Heart left ventricle (tissue), 13 donors: ENCODE measurements at regions not wholly inside any gene's neighbourhood (a gene's known extent, or its start where the extent isn't known, plus 50 kb on each side); places are given as distances from the start of the nearest gene placed in this dataset.

Source experiments
- CTCF ChIP-seq, 12 donors: fragments of 200-600 bp; sonication (generic) in 4 of 12; IDR thresholded peaks; one replicate each; pipeline versions ENCODE4 v1.5.0 to v1.8.0; 2018 to 2022; ENCODE audit warnings: antibody characterized with exemption in 12 of 12, mild to moderate bottlenecking in 5 of 12
- POLR2A ChIP-seq, 2 donors: fragments of 450-650 bp; IDR thresholded peaks; one replicate each; pipeline ENCODE4 v1.6.1; 2017; ENCODE audit warnings: antibody characterized with exemption in 2 of 2, mild to moderate bottlenecking in 2 of 2, moderate library complexity in 2 of 2
- donor health status: ischemic (EF 13 %, LVEDD 7.1; RV severe dilation, severe dysfunction).
- donor health status: DM: no; HTN: yes; CAD: no.
- donor health status: DM: no; HTN: no; CAD: no.
- donor health status: ischemic (EF 25% LVEDD 6.9; RV normal size, moderate dysfunction).
- donor health status: ischemic (EF 25% LVEDD 5.7; RV mildly dilated, moderate dysfunction).
- donor health status: ischemic (EF 35%, LVEDD 5.7; RV mildly dilated, moderate dysfunction).
- donor health status: nonischemic (EF 11% LVEDD 7.7; RV severe dilation, severe dysfunction).
- donor health status: DM: yes; HTN: yes; CAD: no.
- donor health status: PGD.
- donor health status: ischemic (EF 29% LVEDD 5.4; RV normal size, mild dysfunction).
- donor health status: nonischemic (EF 23%, LVEDD 6.1; RV moderate dilation, normal function).

GRCh38 chr4:135144498-135144897, 942.9 kb upstream of the PABPC4L start:
- TF ChIP-seq CTCF (IDR thresholded peaks at IDR 0.05) (no peak), POLR2A (IDR thresholded peaks at IDR 0.05) (no peak)
